T-helper 2 cell (primary cell): ENCODE measurements at regions not wholly inside any gene's neighbourhood (a gene's known extent, or its start where the extent isn't known, plus 50 kb on each side); places are given as distances from the start of the nearest gene placed in this dataset.

Experiments used
- DNase-seq, 5 experiments: peaks; one replicate each; pipeline versions ENCODE4 v3.0.0 to v3.0.0-alpha.2; 2012 to 2022

DNA sequence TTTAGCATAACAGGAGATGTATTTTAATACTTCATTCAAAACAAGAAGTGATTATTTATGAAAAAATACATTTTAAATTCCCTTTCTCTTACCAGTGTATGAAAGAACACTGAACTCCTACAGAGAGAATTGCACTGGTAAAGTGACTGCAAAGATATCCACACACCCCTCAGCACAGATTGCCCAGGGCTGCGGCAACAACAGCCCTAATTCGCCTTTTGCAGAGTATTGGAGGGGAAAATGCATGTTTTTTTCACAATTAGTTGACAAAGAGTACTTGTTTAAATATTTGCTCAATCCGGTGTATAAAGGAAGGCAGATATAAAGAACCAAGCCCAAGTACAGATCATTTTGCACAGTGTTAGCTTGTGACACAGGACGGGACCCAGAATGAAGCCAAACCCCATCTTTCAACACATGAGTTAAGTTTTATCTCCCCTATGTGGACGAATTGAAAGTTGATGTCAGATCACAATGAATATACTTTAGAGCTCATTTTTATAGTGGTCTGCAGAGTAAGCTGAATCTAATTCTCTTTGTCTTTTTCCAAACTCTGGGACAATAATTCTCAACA, 551.4 kb upstream of the IGFBP7 start:
- no peak for DNase-seq

DNA sequence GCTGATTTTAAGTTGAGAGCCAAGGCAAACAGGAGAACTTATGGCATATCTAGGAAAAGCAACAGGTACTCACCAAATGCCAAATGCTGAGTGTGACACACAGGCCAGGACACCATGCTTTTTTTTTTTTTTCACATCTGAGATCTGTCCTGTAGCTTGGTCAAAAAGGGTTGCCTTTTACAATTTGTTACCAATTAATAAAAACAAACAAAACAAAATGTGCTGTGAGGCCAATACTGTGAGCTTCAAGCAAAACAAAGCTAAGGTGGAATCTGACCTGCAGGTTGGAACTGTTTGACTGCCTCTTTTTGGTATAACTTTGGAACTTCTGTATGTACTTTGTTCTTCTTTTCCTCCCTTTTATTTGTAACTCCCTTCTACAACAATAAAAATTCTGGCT, 548.5 kb upstream of the IGFBP7 start:
- no peak for DNase-seq

DNA sequence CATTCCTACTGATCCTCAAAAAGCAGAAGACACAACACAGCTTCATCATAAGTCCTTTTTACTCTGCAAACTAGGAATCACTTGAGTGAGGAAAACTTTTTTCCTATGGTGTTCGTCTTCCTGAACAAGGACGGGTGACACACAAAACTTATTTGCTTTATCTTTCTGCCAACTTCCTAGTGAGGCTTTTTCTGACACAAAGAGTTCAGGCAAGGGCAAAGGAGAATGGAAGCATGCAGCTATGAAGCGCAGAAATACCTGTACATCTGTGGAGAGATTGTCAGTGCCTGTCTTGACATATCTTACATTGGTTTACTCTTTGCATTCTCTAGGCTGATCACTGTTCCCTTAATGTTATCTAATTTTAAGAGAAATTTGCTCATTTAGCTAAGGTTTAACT, 548.0 kb upstream of the IGFBP7 start:
- DNase-seq, result no peak

DNA sequence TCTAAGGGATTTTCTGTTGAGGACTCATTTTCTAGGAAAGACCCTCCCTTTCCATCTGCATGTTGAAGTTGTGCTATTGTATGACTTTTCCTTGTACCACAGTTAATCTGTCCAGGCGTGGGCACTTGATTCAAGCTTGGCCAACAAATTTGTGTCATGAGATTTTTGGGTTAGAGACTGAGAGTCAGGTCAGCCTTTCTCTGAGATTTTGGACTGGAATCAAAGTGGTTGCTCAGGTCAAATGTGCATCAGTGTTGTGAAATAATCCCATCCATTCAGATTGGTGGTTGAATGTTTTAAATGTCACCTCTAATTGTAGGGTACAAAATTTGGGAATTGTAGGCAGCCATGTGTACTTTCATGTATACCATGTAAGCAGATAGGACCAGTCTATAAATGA, 545.2 kb upstream of the IGFBP7 start:
- no peak for DNase-seq

DNA sequence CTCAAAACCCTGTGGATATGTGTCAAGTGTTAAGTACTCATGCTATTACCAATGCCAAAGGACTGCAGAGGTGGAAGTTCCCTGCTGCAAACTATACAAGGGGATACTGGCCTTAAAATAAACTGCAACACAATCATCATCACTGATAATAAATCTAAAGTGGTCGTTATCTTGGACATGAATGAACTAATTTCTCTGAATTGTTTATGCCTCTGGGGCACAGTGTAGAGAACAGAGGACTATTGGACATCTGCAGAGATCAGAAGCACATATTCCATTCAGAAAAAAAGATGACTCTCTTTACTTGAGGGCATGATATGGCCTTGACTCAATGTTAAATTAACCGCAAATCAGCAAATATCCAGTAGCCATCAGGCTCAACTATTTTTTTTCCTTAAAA, 542.6 kb upstream of the IGFBP7 start:
- DNase-seq, result no peak

DNA sequence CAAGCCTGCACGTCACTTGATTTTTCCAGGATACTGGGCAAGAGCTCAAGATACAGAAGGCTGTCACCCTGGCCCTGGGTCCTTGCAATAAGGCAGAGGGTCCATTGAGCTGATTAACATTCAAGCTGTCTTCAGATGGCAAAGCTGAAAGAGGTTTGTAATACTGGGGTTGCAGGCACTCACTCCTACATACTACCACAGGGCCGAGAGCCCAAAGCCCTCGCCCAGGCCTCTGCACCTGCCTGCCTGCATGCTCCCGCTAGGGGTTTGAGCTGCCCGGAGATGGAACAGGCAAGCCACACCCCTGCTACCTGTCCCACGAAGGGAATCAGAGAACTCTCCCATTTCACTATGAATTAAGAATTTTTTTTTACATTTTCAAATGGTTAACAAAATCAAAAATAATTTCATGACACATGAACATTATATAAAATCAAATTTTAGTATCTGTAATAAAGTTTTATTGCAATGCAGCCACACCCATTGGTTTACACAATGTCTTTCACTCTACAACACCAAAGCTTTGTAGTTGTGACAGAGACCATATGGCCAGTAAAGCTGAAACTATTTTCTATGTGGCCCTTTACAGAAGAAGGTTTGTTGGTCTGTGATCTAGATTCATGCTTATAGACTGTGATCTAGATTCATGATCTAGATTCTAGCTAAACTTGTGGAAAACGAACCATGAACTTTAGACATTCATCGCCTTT, 530.4 kb upstream of the IGFBP7 start:
- DNase-seq, result no peak

DNA sequence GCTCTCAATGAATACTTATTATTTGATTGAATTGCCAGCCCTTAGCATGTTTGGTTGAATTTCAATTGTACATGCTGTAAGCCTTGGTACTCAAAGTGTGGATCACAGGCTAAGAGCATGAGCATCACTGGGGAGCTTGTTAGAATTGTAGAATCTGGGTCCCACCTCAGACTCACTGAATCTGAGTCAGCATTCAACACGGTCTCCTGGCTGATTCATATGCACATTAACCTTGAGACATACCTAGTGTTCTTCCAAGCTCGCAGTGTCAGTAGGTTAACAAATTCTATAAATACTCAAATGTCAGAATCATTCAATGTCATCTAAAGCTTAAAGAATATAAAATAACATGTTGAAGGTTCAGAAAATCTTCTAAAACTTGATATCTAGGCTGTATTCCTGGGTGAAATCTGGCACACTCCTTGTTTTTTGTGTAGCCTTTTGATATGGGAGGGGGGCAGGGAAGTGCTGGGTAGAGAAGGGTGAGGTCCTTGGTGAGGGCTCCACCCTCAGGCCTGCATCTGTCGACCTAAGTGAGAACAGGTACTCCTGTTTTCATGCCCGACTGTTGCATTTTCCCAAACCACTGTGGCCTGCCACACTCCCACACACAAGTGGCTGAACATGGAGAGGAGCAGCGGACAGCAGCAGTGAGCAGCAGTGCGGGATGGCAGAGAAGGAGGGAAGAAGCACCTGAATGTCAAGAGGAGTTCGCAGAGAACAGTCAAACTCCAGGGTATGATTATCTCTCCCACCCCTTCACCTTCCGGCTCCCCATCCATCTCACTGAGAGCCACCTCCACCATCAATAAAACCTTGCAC, 529.6 kb upstream of the IGFBP7 start:
- no peak for DNase-seq

DNA sequence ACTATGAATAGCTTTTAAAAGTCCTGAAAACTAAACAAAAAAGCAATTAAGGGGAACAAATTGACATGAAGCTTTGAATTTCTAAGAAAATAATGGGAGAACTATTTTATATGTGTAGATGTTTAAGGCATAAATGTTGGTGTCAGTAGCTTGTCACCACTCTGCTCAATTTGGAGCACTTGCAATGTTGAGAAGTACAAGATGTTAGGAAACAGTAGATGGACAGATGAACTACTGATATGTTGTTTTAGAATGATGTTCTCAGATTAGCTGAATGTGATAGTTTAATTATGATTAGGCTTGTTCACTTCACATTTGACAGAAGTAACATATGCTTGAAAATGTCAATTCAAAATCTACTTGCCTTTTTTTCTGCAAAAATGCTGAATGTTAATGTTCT, 525.7 kb upstream of the IGFBP7 start:
- no peak for DNase-seq

DNA sequence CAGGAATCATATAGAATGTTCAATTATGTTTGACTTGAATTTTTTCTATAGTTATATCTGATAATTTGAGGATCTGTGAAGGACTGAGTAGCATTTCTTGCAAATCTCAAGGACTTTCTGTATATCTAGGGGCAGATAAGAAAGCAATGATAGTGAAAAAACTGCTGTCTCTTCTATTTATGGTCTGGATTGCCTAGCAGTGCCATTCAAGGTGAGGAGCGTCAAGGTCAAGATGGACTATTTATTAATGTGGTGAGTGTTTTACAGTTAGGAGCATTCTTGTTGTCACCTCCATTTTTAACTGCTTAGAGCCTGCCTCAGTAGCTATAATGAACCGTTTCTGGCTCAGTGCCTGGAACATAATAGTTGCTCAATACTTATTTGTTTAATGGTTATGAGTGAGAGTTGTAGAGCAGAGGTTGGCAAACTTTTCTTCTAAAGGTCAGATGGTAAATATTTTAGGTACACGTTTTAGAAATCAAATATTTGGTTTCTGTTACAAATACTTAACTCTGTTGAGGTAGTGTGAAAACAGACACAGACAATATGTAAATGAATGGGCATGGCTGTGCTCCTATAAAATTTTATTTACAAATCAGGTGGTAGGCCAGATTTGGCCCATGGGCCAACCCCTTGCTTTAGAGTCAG, 523.2 kb upstream of the IGFBP7 start:
- DNase-seq, result no peak

DNA sequence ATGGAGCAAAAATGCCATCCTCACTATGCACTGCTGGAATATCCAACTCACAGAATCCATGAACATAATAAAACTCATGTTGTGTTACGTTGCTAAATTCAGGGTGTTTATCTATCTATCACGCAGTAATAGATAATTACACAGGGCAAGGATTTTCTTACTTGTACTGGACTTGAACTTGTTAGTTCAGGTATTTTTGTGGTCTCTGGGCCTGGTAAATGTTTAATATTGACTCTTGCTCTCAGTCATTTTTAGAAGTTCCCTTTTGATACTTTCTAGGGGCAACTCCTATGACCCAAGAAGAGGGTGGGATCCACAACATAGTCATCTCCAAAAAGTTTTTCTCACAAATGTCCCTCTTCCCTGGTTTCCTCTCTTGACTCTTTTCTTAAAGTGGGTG, 522.4 kb upstream of the IGFBP7 start:
- DNase-seq, result no peak

DNA sequence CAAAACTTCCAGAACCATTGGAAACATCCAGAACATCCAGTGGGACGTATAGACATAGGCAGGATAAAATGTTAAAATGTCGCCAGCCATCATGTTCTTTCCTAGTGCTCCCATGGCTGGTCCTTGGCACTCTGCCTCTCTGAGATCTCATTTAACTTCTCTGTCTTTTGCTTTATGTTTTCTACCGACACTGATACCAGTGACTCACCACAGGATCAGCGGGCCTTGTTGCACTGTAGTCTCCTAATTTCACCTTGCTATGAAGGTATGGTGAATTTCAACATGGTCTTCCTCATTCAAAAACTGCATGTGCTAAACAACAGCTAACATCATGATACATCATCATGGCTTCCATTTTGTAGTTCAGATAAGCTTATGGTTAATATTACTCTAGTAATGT, 521.0 kb upstream of the IGFBP7 start:
- no peak for DNase-seq

DNA sequence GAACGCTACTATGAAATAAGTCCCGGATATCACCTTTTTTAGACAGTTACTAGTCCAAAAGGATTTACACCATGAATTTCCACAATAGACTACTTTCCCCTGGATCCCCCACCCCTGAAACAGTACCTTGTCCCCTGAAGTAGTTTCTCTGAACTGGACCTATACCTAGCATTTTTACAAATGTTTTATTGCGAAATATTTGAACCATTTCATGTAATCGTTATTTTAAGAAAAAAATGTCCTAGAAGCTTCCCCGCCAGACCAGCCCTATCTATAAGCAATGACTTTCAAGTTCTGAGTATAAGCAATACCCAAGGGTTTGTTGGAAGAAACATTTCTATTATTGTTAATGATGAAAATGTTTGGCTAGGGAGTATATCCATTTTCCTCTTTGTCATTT, 517.8 kb upstream of the IGFBP7 start:
- no peak for DNase-seq

DNA sequence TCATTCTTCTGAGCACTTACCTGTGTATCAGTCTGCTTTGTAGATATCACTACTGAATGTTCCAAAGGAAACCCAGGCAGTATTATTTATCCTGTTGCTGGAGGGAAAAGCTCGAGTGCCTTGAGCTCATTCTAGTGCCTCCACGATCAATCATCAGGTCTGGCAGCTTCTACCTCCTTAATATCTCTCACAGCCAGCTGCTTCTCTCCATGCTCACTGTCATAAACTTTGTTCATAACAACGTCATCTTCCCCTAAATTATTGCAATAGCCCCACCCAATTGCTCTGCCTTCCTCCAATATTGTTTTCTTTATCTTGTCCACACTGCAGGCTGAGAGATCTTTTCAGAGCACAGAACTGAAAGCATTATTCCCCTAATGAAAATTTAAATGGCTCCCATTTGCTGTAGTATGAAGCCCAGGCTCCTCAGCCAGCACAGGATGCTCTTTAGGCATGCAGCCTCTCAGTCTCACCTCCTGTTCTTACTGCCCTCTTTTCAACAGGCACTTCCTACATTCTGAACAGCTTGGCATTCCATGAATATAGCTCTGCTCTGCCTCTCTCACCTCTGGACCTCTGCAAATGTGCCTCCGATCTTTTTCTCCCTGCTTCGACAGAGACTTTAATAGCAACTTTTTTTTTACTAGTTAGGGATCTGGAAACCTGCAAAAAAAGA, 504.2 kb upstream of the IGFBP7 start:
- no peak for DNase-seq

DNA sequence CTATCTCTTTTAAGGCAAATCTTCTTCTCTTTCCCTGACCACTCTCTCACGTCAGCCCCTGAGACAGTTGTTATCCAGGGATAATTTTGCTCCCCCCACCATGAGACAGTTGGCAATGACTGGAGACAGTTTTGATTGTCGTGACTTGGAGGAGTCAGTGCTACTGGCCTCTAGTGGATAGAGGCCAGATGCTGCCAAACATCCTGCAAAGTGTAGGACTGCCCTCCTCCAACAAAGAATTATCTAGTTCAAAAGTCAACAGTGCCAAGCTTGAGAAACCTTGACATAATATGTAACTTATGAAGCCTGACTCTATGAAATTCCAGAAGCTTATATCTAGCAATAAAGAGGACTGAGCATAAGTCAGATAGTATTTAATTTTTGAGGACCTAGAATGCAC, 502.1 kb upstream of the IGFBP7 start:
- DNase-seq, result no peak

DNA sequence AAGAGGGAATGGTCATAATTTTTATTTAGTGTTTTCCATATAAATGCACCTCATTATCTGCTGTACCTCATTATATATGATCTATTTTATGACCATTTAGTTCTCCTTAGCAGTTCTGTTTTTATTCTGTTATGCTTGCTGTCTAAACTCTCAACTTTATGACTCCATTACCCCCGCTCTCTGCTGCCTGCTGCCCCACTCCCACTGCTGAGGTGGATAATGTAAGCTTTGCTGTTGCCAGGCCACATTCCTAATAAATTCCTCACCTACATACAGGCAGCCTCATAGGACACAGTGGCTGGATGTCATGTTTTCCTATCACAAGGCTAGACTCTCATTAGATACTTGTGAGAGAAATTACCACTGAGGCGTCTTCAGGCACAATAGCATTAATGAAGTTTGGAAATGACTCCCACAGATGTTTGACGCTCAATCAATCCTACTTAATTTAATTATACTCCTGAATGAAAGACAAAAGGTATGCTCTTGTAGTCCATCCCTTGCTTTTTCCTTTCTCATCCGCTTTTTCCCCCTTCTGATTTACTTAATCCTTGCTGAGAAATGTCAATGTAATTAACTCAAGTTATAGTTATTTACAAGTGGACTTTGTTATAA, 497.5 kb upstream of the IGFBP7 start:
- DNase-seq, result no peak

DNA sequence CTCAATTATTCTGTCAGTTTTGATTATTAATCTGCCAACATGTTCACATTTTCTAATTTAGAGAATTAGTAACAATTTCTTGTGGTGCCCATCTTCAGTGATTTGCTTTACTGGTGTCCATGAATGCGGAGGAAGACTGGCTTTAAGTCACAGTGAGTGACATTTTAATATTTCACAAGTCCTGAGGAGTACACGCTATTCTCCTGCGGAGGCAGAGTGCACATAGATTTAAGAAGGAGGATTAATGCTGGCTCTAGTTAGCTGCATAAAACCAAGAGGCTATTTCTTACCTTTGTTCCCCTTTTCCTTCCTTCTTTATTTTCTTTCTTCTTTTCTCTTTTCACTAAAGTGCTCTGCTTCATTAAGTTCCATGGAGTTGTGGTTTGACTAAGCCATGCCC, 495.2 kb upstream of the IGFBP7 start:
- no peak for DNase-seq

DNA sequence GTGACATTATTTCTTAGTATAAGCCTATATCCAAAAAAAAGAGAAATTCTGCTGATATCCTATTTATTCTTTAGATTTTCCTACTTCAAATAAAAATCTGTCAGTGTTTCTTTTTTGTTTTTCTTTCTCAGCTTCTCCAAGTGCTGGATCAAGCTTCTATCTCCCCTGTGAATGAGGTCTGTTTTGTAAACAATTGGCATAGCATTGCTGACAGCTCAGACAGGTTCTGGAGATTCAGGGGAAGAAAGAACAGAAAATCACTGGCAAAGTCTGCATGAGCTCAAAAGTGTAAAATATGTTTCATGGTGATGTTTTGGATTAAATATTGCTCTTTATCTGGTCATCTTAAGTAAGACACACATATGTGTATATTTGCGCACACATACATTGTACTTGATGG, 492.0 kb upstream of the IGFBP7 start:
- DNase-seq, result no peak

DNA sequence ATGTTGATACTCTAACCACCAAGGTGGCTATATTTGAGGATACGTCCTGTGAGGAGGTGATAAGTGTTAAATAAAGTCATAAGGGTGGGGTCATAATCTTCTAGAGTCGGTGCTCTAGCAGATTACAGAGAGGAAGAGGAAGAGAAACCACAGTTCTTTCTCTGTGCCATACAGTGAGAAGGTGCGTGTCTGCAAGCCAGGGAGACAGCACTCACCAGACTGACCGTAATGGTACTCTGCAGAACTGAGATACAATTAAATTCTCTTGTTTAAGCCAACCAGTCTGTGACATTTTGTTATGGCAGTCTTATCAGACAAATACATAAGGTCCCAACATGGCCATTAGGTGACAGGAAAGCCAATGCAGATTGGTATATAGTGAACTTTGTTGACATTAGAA, 480.9 kb upstream of the IGFBP7 start:
- DNase-seq, result no peak

DNA sequence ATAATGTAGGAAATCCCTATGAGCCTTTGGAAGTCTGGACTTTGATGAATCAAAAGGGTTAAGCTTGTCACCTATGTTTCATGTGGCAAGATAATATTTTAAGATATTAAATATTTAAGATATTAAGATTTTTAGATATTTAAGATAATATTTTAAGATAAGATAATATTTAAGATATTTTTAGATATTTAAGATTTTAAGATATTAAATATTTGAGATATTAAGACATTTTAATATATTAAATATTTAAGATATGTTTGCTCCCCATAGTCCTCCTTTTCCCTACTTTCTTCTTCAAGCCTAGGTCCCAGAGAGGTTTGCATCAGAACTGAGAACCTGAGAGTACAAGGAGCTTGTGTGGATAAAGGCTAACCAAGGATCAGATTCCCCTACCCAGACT, 478.4 kb upstream of the IGFBP7 start:
- no peak for DNase-seq

DNA sequence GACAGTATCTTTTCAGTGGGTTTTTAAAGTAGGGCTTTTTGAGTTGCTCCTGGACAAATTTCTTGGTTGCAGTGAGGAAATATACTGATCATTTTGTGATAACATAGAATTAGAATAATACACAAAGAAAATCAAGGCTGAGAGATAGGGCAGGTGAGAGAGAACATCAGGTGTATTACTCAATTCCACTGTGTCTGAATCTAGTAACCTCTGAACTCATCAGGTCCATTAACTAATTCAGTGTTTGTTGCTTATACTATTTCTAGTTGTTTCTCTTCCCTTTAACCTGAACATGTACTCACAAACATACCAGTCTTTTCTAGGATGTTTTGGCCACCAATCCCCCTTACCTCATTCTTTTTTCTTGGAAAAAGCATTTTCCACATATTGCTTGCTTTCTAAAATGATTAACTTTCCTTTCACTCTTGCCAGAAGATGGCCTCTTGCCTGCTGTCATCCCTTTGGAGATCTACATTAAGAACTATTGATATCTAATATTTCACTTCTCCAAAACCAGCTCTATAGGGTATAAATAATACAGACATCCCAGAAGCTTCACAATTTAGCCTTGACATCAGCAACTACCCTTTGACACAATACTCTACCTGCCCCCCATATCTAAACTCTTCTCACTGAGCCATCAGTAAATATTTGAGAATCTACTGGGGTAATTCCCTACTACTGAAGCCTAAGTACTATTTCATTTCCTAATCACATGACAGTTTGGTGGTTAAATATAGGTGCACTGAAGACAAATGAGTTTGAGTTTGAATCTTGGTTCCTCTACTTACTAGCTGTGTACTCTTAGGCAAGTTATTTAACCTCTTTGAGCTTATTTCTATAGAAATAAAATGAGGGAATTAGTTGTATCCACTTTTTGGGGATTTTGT, 470.8 kb upstream of the IGFBP7 start:
- DNase-seq, result no peak

DNA sequence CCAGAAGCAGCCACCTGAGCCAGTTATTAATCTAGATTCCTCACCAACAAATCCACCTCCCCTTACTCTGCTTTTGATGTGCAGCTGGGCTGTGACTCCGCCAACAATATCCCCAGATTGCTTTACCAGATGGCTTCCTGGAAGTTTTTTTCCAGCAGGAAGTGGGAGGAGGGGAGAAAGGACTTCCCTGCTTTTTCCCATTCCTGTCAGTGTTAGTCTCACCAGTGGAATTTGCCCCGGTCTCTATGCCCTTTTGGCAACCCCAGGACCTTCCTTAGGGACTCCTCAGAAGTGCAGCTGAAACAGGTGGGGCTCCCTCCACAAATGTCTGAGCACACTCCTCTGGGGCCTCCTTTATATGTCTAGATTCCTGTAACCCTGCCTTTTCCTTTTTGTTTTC, 465.2 kb upstream of the IGFBP7 start:
- DNase-seq, result no peak
